ENCODE measurements at regions not wholly inside any gene's neighbourhood (a gene's known extent, or its start where the extent isn't known, plus 50 kb on each side); places are given as distances from the start of the nearest gene placed in this dataset.

- WGBS, 2 donors = 35 to 53% methylated on average over 10 of the region's 10 CpGs
- Histone ChIP-seq H3K4me1 (no peaks in the 10 kb centered on the region), H3K27ac (no peak overlapping the region), H3K9me3 (no peaks in the 10 kb centered on the region), H3K36me3 (no peaks in the 10 kb centered on the region), H3K27me3 (no peaks in the 10 kb centered on the region), H3K4me3 (no peak overlapping the region)
- intact Hi-C loops (cut with DNase I) = no loop called here
- no peak for DNase-seq
- TF ChIP-seq POLR2A (IDR thresholded peaks at IDR 0.05) (no peak), EP300 (IDR thresholded peaks at IDR 0.05) (no peak), POLR2AphosphoS5 (IDR thresholded peaks at IDR 0.05) (no peak), CTCF (IDR thresholded peaks at IDR 0.05) (no peak)
Measured at GRCh38 chr17:74024871-74025531, 178.5 kb upstream of the RPL38 start.

- Histone ChIP-seq H3K9me3 (no peaks in the 10 kb centered on the region), H3K36me3 (no peaks in the 10 kb centered on the region), H3K4me3 (no peak overlapping the region), H3K4me1 (no peaks in the 10 kb centered on the region), H3K27me3 (peaks cover 0 to 8% (median 0%) of the 10 kb centered on the region in 3 donors), H3K27ac (no peak overlapping the region)
- intact Hi-C loops (cut with DNase I) = no loop called here
- DNase-seq = no peak
- 69 to 73% methylated on average over 1 of the region's 1 CpG for WGBS, 2 donors
- TF ChIP-seq CTCF (IDR thresholded peaks at IDR 0.05) = no peak
- no peak for TF ChIP-seq POLR2AphosphoS5 (IDR thresholded peaks at IDR 0.05)
- TF ChIP-seq EP300 (IDR thresholded peaks at IDR 0.05) = no peak
- no peak for TF ChIP-seq POLR2A (IDR thresholded peaks at IDR 0.05)
Measured at GRCh38 chr17:74027444-74027843, 176.0 kb upstream of the RPL38 start.

- TF ChIP-seq POLR2A (IDR thresholded peaks at IDR 0.05) (no peak), POLR2AphosphoS5 (IDR thresholded peaks at IDR 0.05) (no peak), CTCF (IDR thresholded peaks at IDR 0.05) (no peak), EP300 (IDR thresholded peaks at IDR 0.05) (no peak)
- intact Hi-C loops (cut with DNase I) = no loop called here
- Histone ChIP-seq H3K4me3 (no peak overlapping the region), H3K36me3 (no peaks in the 10 kb centered on the region), H3K4me1 (no peaks in the 10 kb centered on the region), H3K27me3 (peaks cover 0 to 8% (median 0%) of the 10 kb centered on the region in 3 donors), H3K27ac (no peak overlapping the region), H3K9me3 (no peaks in the 10 kb centered on the region)
- 80% methylated on average over 18 of the region's 18 CpGs for WGBS, 2 donors
- no peak for DNase-seq
Measured at GRCh38 chr17:74028354-74029116, 174.9 kb upstream of the RPL38 start.

- no peaks in the 10 kb centered on the region for H3K4me1 ChIP-seq
- no peaks in the 10 kb centered on the region for H3K9me3 ChIP-seq
- no peaks in the 10 kb centered on the region for H3K36me3 ChIP-seq
- 80 to 83% methylated on average over 17 of the region's 17 CpGs for WGBS, 2 donors
- intact Hi-C loops (cut with DNase I) = no loop called here
- DNase-seq = no peak
- peaks cover 0 to 12% (median 11%) of the 10 kb centered on the region in 3 donors for H3K27me3 ChIP-seq
- no peak for TF ChIP-seq EP300 (IDR thresholded peaks at IDR 0.05)
- TF ChIP-seq CTCF (IDR thresholded peaks at IDR 0.05) = no peak
- TF ChIP-seq POLR2A (IDR thresholded peaks at IDR 0.05) = no peak
- no peak for TF ChIP-seq POLR2AphosphoS5 (IDR thresholded peaks at IDR 0.05)
- H3K27ac ChIP-seq = no peak overlapping the region
- H3K4me3 ChIP-seq = no peak overlapping the region
Measured at GRCh38 chr17:74031316-74032090, 172.0 kb upstream of the RPL38 start.
